HG03196 (cell line): ENCODE measurements at regions not wholly inside any gene's neighbourhood (a gene's known extent, or its start where the extent isn't known, plus 50 kb on each side); places are given as distances from the start of the nearest gene placed in this dataset.

Source experiments
- ATAC-seq: cut with Tn5 transposase; IDR thresholded peaks from one replicate; pipeline ENCODE4 v1.9.1; 2021; ENCODE audit not compliant: unreplicated experiment

- ATAC-seq: no peak
Observed at GRCh38 chr5:93017376-93017775, 563.6 kb downstream of the NR2F1-AS1 start.

- ATAC-seq: no peak
Observed at GRCh38 chr5:93010616-93011015, 570.4 kb downstream of the NR2F1-AS1 start.

- ATAC-seq: no peak
Observed at GRCh38 chr5:93010037-93010436, 571.0 kb downstream of the NR2F1-AS1 start.

GRCh38 chr5:93008502-93009207, 572.4 kb downstream of the NR2F1-AS1 start:
- no peak for ATAC-seq

GRCh38 chr5:93006915-93007314, 574.1 kb downstream of the NR2F1-AS1 start:
- ATAC-seq: no peak

- no peak for ATAC-seq
Observed at GRCh38 chr5:92998456-92998855, 582.6 kb downstream of the NR2F1-AS1 start.

- ATAC-seq: no peak
Observed at GRCh38 chr5:92994392-92994791, 586.6 kb downstream of the NR2F1-AS1 start.

- no peak for ATAC-seq
Observed at GRCh38 chr5:92992073-92992472, 588.9 kb downstream of the NR2F1-AS1 start.

GRCh38 chr5:92991581-92992067, 589.4 kb downstream of the NR2F1-AS1 start:
- no peak for ATAC-seq

- ATAC-seq: no peak
Observed at GRCh38 chr5:92990771-92991170, 590.2 kb downstream of the NR2F1-AS1 start.

- ATAC-seq: no peak
Observed at GRCh38 chr5:92981001-92981400, 600.0 kb downstream of the NR2F1-AS1 start.

GRCh38 chr5:92980491-92980890, 600.5 kb downstream of the NR2F1-AS1 start:
- no peak for ATAC-seq

GRCh38 chr5:92979716-92980115, 601.3 kb downstream of the NR2F1-AS1 start:
- ATAC-seq: no peak

GRCh38 chr5:92977846-92978540, 603.0 kb downstream of the NR2F1-AS1 start:
- ATAC-seq: no peak

- no peak for ATAC-seq
Observed at GRCh38 chr5:92976156-92976555, 604.9 kb downstream of the NR2F1-AS1 start.

GRCh38 chr5:92969781-92970237, 611.2 kb downstream of the NR2F1-AS1 start:
- no peak for ATAC-seq

- no peak for ATAC-seq
Observed at GRCh38 chr5:92969191-92969780, 611.7 kb downstream of the NR2F1-AS1 start.

GRCh38 chr5:92963800-92964199, 617.2 kb downstream of the NR2F1-AS1 start:
- no peak for ATAC-seq

- ATAC-seq: no peak
Observed at GRCh38 chr5:92962752-92963151, 618.3 kb downstream of the NR2F1-AS1 start.

GRCh38 chr5:92956886-92957285, 624.1 kb downstream of the NR2F1-AS1 start:
- ATAC-seq: no peak

GRCh38 chr5:92952243-92952642, 628.8 kb downstream of the NR2F1-AS1 start:
- no peak for ATAC-seq

GRCh38 chr5:92951746-92952145, 629.3 kb downstream of the NR2F1-AS1 start:
- ATAC-seq: no peak
